GM23338 (cell line): ENCODE measurements at regions not wholly inside any gene's neighbourhood (a gene's known extent, or its start where the extent isn't known, plus 50 kb on each side); places are given as distances from the start of the nearest gene placed in this dataset.

Experiments
- ATAC-seq: fragments of 200-7000 bp; cut with Tn5 transposase; 3 replicates; pipeline ENCODE4 v1.9.1; 2020
- DNase-seq: peaks from one replicate; pipeline ENCODE4 v3.0.0-alpha.2; 2015; ENCODE audit warnings: low spot score
- H2AFZ ChIP-seq: fragments of 200-600 bp; sonication (generic); 2 replicates; pipeline ENCODE4 v1.8.0; 2016; ENCODE audit warnings: antibody characterized with exemption, mild to moderate bottlenecking, moderate library complexity
- H3F3A ChIP-seq: fragments of 200-600 bp; sonication (generic); replicated peaks from 2 replicates; pipeline ENCODE4 v1.8.0; 2017; ENCODE audit warnings: antibody characterized with exemption, mixed run types, low read depth
- H3K27ac ChIP-seq: fragments of 200-600 bp; sonication (generic); 2 replicates; pipeline ENCODE4 v1.6.1; 2016; ENCODE audit warnings: low read depth
- H3K27me3 ChIP-seq: fragments of 200-600 bp; sonication (generic); 2 replicates; pipeline ENCODE4 v1.8.0; 2016; ENCODE audit warnings: mild to moderate bottlenecking, mixed run types, moderate library complexity; ENCODE audit not compliant: insufficient read depth
- H3K36me3 ChIP-seq: fragments of 200-600 bp; sonication (generic); 2 replicates; pipeline ENCODE4 v1.8.0; 2016; ENCODE audit warnings: mild to moderate bottlenecking; ENCODE audit not compliant: insufficient read depth
- H3K4me1 ChIP-seq: fragments of 200-600 bp; sonication (generic); 2 replicates; pipeline ENCODE4 v1.8.0; 2016; ENCODE audit warnings: mild to moderate bottlenecking, moderate library complexity; ENCODE audit not compliant: insufficient read depth
- H3K4me2 ChIP-seq: fragments of 200-600 bp; sonication (generic); 2 replicates; pipeline ENCODE4 v1.7.1; 2017; ENCODE audit warnings: mixed run types
- H3K4me3 ChIP-seq: fragments of 200-600 bp; sonication (generic); 2 replicates; pipeline ENCODE4 v1.6.1; 2016; ENCODE audit warnings: mixed run types
- H3K79me2 ChIP-seq: fragments of 200-600 bp; sonication (generic); replicated peaks from 2 replicates; pipeline ENCODE4 v1.8.0; 2017; ENCODE audit warnings: mild to moderate bottlenecking; ENCODE audit not compliant: insufficient read depth
- H3K9me2 ChIP-seq: fragments of 200-600 bp; sonication (generic); 2 replicates; pipeline ENCODE4 v1.8.0; 2017; ENCODE audit not compliant: insufficient read depth
- H4K20me1 ChIP-seq: fragments of 200-600 bp; sonication (generic); replicated peaks from 2 replicates; pipeline ENCODE4 v1.8.0; 2017; ENCODE audit warnings: mild to moderate bottlenecking; ENCODE audit not compliant: insufficient read depth
- H3K27ac Mint-ChIP-seq: 2 replicates; pipeline ENCODE4 v1.8.0; 2020; ENCODE audit warnings: inconsistent platforms, mild to moderate bottlenecking, moderate library complexity, mixed read lengths
- H3K27me3 Mint-ChIP-seq: 3 replicates; pipeline ENCODE4 v1.8.0; 2022; ENCODE audit warnings: low read depth, mild to moderate bottlenecking, moderate library complexity, mixed read lengths, inconsistent platforms; ENCODE audit not compliant: insufficient read depth, poor library complexity
- H3K36me3 Mint-ChIP-seq: 3 replicates; pipeline ENCODE4 v1.8.0; 2021; ENCODE audit warnings: low read depth, mild to moderate bottlenecking, inconsistent platforms, moderate library complexity, mixed read lengths
- H3K4me1 Mint-ChIP-seq: 3 replicates; pipeline ENCODE4 v1.8.0; 2020; ENCODE audit warnings: mild to moderate bottlenecking, inconsistent platforms, mixed read lengths
- H3K4me3 Mint-ChIP-seq: 3 replicates; pipeline ENCODE4 v1.8.0; 2021; ENCODE audit warnings: moderate library complexity, mild to moderate bottlenecking, inconsistent platforms, mixed read lengths
- H3K9me3 Mint-ChIP-seq: 3 replicates; pipeline ENCODE4 v1.8.0; 2020; ENCODE audit warnings: moderate library complexity, mild to moderate bottlenecking, inconsistent platforms, mixed read lengths
- CREB1 ChIP-seq: fragments of 250-450 bp; sonication (Bioruptor Pico); IDR thresholded peaks from 2 replicates; pipeline ENCODE4 v1.5.0; 2020; ENCODE audit warnings: low read depth, mild to moderate bottlenecking, moderate library complexity
- EZH2 ChIP-seq: fragments of 200-600 bp; sonication (generic); IDR thresholded peaks from one replicate; pipeline ENCODE4 v1.8.0; 2017; ENCODE audit warnings: antibody characterized with exemption, mild to moderate bottlenecking, low read depth; ENCODE audit not compliant: unreplicated experiment
- EZH2phosphoT487 ChIP-seq: fragments of 200-600 bp; sonication (generic); IDR thresholded peaks from one replicate; pipeline ENCODE4 v1.8.1; 2018; ENCODE audit warnings: antibody characterized with exemption; ENCODE audit not compliant: unreplicated experiment
- JUNB ChIP-seq: IDR thresholded peaks from one replicate; pipeline ENCODE4 v1.6.1; 2016; ENCODE audit warnings: antibody characterized with exemption; ENCODE audit not compliant: unreplicated experiment
- NANOG ChIP-seq: IDR thresholded peaks from 2 replicates; pipeline ENCODE4 v1.6.1; 2016; ENCODE audit warnings: antibody characterized with exemption, borderline replicate concordance
- POLR2AphosphoS5 ChIP-seq: IDR thresholded peaks from 2 replicates; pipeline ENCODE4 v1.6.1; 2016; ENCODE audit warnings: antibody characterized with exemption, low read depth
- STAT1 ChIP-seq: IDR thresholded peaks from one replicate; pipeline ENCODE4 v1.6.1; 2016; ENCODE audit warnings: antibody characterized with exemption; ENCODE audit not compliant: unreplicated experiment
- ZNF114 ChIP-seq: fragments of 250-450 bp; sonication (Bioruptor Pico); IDR thresholded peaks from 2 replicates; pipeline ENCODE4 v1.5.0; 2020; ENCODE audit warnings: mild to moderate bottlenecking, moderate library complexity
- ZNF331 ChIP-seq: fragments of 250-450 bp; sonication (Bioruptor Pico); IDR thresholded peaks from 2 replicates; pipeline ENCODE4 v1.5.0; 2020; ENCODE audit warnings: low read depth, mild to moderate bottlenecking, moderate library complexity
- TF ChIP-seq, protein P1 (sequence below): IDR thresholded peaks from one replicate; pipeline ENCODE4 v1.6.1; 2018; ENCODE audit warnings: antibody characterized with exemption; ENCODE audit not compliant: unreplicated experiment
- TF ChIP-seq, protein P2 (sequence below): fragments of 250-450 bp; sonication (Bioruptor Pico); IDR thresholded peaks from 2 replicates; pipeline ENCODE4 v1.5.0; 2020; ENCODE audit warnings: mild to moderate bottlenecking, moderate library complexity
- TF ChIP-seq, protein P3 (sequence below), 2 experiments: fragments of 200-600 bp in 1 of 2; sonication (generic) in 1 of 2; conservative IDR thresholded peaks; 2 replicates each; pipeline versions ENCODE4 v1.5.1 to v1.6.1; 2016 to 2017; ENCODE audit warnings: antibody characterized with exemption in 2 of 2, low read depth in 2 of 2, mild to moderate bottlenecking in 2 of 2, moderate library complexity in 1 of 2
- TF ChIP-seq, protein P4 (sequence below): IDR thresholded peaks from 2 replicates; pipeline ENCODE4 v1.6.1; 2016; ENCODE audit warnings: antibody characterized with exemption

DNA sequence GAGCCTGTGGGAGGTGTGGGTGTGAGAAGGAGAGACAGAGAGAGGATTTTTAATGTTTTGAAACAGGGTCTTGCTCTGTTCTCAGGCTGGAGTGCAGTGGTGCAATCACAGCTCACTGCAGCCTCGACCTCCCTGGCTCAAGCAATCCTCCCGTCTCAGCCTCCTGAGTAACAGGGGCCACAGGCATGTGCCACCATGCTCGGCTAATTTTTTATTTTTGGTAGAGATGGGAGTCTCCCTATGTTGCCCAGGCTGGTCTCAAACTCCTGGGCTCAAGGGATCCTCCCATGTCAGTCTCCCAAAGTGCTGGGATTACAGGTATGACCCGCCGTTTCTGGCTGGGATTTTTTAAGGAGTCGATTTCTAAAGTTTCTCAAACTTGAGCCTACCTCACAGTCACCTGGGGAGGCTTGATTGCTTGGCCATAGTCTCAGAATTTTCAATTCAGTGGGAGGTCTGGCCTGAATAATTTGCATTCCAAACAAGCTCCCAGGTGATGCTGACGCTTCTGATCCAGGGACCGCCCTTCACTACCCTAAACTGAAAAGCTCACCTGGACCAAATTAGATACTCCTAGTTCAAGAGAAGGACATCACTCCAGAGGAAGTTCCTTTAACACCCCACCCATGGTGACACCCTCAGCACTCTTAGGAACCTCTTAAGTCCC is 70.8 kb upstream of the SLC1A4 start:
- Mint-ChIP-seq H3K27ac (no peak overlapping the region), H3K4me3 (peak overlapping the region; percentile 72; the same call in 2 of the 3 replicates), H3K9me3 (no peaks in the 10 kb centered on the region), H3K27me3 (peaks cover 9% of the 10 kb centered on the region), H3K4me1 (peaks cover 42% of the 10 kb centered on the region), H3K36me3 (no peaks in the 10 kb centered on the region)
- Histone ChIP-seq H3K4me1 (peaks cover 19% of the 10 kb centered on the region), H3K4me2 (peak overlapping the region; percentile 48; the same call in 1 of the 2 replicates), H4K20me1 (no peaks in the 10 kb centered on the region), H3K27me3 (peaks cover 5% of the 10 kb centered on the region), H2AFZ (no peak overlapping the region), H3K36me3 (no peaks in the 10 kb centered on the region), H3K79me2 (no peaks in the 10 kb centered on the region), H3K4me3 (peak overlapping the region; percentile 34), H3K9me2 (no peaks in the 10 kb centered on the region), H3K27ac (no peak overlapping the region), H3F3A (no peaks in the 10 kb centered on the region)
- DNase-seq (peak; percentile 77), ATAC-seq (peak; percentile 79)
- no peak for TF ChIP-seq JUNB
- no peak for TF ChIP-seq ZNF331 (CRISPR knock-in tag)
- TF ChIP-seq ZNF114 (CRISPR knock-in tag): no peak
- peak; percentile 27; the same call in 1 of the 2 replicates for TF ChIP-seq CREB1
- TF ChIP-seq NANOG: peak; percentile 56
- TF ChIP-seq EZH2phosphoT487: no peak
- TF ChIP-seq, protein P1, sequence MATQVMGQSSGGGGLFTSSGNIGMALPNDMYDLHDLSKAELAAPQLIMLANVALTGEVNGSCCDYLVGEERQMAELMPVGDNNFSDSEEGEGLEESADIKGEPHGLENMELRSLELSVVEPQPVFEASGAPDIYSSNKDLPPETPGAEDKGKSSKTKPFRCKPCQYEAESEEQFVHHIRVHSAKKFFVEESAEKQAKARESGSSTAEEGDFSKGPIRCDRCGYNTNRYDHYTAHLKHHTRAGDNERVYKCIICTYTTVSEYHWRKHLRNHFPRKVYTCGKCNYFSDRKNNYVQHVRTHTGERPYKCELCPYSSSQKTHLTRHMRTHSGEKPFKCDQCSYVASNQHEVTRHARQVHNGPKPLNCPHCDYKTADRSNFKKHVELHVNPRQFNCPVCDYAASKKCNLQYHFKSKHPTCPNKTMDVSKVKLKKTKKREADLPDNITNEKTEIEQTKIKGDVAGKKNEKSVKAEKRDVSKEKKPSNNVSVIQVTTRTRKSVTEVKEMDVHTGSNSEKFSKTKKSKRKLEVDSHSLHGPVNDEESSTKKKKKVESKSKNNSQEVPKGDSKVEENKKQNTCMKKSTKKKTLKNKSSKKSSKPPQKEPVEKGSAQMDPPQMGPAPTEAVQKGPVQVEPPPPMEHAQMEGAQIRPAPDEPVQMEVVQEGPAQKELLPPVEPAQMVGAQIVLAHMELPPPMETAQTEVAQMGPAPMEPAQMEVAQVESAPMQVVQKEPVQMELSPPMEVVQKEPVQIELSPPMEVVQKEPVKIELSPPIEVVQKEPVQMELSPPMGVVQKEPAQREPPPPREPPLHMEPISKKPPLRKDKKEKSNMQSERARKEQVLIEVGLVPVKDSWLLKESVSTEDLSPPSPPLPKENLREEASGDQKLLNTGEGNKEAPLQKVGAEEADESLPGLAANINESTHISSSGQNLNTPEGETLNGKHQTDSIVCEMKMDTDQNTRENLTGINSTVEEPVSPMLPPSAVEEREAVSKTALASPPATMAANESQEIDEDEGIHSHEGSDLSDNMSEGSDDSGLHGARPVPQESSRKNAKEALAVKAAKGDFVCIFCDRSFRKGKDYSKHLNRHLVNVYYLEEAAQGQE: no peak
- no peak for TF ChIP-seq STAT1
- TF ChIP-seq, protein P2, sequence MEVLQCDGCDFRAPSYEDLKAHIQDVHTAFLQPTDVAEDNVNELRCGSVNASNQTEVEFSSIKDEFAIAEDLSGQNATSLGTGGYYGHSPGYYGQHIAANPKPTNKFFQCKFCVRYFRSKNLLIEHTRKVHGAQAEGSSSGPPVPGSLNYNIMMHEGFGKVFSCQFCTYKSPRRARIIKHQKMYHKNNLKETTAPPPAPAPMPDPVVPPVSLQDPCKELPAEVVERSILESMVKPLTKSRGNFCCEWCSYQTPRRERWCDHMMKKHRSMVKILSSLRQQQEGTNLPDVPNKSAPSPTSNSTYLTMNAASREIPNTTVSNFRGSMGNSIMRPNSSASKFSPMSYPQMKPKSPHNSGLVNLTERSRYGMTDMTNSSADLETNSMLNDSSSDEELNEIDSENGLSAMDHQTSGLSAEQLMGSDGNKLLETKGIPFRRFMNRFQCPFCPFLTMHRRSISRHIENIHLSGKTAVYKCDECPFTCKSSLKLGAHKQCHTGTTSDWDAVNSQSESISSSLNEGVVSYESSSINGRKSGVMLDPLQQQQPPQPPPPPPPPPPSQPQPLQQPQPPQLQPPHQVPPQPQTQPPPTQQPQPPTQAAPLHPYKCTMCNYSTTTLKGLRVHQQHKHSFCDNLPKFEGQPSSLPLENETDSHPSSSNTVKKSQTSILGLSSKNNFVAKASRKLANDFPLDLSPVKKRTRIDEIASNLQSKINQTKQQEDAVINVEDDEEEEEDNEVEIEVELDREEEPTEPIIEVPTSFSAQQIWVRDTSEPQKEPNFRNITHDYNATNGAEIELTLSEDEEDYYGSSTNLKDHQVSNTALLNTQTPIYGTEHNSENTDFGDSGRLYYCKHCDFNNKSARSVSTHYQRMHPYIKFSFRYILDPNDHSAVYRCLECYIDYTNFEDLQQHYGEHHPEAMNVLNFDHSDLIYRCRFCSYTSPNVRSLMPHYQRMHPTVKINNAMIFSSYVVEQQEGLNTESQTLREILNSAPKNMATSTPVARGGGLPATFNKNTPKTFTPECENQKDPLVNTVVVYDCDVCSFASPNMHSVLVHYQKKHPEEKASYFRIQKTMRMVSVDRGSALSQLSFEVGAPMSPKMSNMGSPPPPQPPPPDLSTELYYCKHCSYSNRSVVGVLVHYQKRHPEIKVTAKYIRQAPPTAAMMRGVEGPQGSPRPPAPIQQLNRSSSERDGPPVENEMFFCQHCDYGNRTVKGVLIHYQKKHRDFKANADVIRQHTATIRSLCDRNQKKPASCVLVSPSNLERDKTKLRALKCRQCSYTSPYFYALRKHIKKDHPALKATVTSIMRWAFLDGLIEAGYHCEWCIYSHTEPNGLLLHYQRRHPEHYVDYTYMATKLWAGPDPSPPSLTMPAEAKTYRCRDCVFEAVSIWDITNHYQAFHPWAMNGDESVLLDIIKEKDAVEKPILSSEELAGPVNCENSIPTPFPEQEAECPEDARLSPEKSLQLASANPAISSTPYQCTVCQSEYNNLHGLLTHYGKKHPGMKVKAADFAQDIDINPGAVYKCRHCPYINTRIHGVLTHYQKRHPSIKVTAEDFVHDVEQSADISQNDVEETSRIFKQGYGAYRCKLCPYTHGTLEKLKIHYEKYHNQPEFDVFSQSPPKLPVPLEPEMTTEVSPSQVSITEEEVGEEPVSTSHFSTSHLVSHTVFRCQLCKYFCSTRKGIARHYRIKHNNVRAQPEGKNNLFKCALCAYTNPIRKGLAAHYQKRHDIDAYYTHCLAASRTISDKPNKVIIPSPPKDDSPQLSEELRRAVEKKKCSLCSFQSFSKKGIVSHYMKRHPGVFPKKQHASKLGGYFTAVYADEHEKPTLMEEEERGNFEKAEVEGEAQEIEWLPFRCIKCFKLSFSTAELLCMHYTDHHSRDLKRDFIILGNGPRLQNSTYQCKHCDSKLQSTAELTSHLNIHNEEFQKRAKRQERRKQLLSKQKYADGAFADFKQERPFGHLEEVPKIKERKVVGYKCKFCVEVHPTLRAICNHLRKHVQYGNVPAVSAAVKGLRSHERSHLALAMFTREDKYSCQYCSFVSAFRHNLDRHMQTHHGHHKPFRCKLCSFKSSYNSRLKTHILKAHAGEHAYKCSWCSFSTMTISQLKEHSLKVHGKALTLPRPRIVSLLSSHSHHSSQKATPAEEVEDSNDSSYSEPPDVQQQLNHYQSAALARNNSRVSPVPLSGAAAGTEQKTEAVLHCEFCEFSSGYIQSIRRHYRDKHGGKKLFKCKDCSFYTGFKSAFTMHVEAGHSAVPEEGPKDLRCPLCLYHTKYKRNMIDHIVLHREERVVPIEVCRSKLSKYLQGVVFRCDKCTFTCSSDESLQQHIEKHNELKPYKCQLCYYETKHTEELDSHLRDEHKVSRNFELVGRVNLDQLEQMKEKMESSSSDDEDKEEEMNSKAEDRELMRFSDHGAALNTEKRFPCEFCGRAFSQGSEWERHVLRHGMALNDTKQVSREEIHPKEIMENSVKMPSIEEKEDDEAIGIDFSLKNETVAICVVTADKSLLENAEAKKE: no peak
- TF ChIP-seq POLR2AphosphoS5: no peak
- TF ChIP-seq, protein P3, sequence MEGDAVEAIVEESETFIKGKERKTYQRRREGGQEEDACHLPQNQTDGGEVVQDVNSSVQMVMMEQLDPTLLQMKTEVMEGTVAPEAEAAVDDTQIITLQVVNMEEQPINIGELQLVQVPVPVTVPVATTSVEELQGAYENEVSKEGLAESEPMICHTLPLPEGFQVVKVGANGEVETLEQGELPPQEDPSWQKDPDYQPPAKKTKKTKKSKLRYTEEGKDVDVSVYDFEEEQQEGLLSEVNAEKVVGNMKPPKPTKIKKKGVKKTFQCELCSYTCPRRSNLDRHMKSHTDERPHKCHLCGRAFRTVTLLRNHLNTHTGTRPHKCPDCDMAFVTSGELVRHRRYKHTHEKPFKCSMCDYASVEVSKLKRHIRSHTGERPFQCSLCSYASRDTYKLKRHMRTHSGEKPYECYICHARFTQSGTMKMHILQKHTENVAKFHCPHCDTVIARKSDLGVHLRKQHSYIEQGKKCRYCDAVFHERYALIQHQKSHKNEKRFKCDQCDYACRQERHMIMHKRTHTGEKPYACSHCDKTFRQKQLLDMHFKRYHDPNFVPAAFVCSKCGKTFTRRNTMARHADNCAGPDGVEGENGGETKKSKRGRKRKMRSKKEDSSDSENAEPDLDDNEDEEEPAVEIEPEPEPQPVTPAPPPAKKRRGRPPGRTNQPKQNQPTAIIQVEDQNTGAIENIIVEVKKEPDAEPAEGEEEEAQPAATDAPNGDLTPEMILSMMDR (conservative IDR thresholded peaks at IDR 0.05; ENCODE audit: low read depth in 2 of 2): no peak
- TF ChIP-seq, protein P4, sequence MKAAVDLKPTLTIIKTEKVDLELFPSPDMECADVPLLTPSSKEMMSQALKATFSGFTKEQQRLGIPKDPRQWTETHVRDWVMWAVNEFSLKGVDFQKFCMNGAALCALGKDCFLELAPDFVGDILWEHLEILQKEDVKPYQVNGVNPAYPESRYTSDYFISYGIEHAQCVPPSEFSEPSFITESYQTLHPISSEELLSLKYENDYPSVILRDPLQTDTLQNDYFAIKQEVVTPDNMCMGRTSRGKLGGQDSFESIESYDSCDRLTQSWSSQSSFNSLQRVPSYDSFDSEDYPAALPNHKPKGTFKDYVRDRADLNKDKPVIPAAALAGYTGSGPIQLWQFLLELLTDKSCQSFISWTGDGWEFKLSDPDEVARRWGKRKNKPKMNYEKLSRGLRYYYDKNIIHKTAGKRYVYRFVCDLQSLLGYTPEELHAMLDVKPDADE: no peak
- no peak for TF ChIP-seq EZH2
